ENCODE measurements at regions not wholly inside any gene's neighbourhood (a gene's known extent, or its start where the extent isn't known, plus 50 kb on each side); places are given as distances from the start of the nearest gene placed in this dataset.

DNA sequence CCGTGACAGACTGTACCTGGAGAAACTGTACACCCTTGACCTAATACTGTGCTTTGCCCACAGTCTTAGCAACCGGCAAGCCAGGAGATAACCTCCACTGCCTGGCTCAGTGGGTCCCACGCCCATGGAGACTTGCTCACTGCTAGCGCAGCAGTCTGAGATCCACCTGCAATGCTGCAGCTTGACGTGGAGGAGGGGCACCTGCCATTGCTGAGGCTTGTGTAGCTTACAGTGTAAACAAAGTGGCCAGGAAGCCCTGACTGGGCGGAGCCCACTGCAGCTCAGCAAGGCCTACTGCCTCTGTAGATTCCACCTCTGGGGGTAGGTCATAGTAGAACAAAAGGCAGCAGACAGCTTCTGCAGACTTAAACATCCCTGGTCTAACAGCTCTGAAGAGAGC is 189.3 kb downstream of the EDEM1 start:
- TF ChIP-seq, protein P1, sequence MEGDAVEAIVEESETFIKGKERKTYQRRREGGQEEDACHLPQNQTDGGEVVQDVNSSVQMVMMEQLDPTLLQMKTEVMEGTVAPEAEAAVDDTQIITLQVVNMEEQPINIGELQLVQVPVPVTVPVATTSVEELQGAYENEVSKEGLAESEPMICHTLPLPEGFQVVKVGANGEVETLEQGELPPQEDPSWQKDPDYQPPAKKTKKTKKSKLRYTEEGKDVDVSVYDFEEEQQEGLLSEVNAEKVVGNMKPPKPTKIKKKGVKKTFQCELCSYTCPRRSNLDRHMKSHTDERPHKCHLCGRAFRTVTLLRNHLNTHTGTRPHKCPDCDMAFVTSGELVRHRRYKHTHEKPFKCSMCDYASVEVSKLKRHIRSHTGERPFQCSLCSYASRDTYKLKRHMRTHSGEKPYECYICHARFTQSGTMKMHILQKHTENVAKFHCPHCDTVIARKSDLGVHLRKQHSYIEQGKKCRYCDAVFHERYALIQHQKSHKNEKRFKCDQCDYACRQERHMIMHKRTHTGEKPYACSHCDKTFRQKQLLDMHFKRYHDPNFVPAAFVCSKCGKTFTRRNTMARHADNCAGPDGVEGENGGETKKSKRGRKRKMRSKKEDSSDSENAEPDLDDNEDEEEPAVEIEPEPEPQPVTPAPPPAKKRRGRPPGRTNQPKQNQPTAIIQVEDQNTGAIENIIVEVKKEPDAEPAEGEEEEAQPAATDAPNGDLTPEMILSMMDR (IDR thresholded peaks at IDR 0.05), result no peak
- TF ChIP-seq POLR2A (IDR thresholded peaks at IDR 0.05), result no peak
- no peak for TF ChIP-seq EP300 (IDR thresholded peaks at IDR 0.05)
